ENCODE measurements at regions not wholly inside any gene's neighbourhood (a gene's known extent, or its start where the extent isn't known, plus 50 kb on each side); places are given as distances from the start of the nearest gene placed in this dataset.

DNA sequence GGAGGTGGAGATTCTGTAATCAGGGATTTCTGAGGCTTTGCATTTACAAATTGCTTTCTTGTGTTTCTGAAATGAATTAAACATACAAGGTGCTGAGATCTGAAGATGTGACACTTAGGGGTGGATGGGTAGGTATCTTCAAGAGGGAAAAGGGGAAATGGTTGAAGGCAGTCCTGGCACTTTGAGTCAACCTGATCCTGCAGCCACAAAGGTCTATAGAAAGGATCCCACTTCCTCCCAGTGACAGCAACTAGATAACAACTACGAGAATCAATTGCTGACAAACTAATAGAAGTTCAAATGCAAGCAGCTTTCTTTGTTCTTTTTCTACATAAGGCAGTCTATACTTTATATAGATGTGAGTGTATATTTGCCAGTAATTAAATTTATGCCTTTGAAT lies 553.3 kb downstream of the MDFIC start:
- no peak for DNase-seq (ENCODE audit: low read depth)

GRCh38 chr7:115474137-115474536 lies 552.2 kb downstream of the MDFIC start:
- no peak for DNase-seq (ENCODE audit: low read depth)

- DNase-seq (ENCODE audit: low read depth), result peak; percentile 29
These were observed 550.0 kb downstream of the MDFIC start for GRCh38 chr7:115471891-115472290.

DNA sequence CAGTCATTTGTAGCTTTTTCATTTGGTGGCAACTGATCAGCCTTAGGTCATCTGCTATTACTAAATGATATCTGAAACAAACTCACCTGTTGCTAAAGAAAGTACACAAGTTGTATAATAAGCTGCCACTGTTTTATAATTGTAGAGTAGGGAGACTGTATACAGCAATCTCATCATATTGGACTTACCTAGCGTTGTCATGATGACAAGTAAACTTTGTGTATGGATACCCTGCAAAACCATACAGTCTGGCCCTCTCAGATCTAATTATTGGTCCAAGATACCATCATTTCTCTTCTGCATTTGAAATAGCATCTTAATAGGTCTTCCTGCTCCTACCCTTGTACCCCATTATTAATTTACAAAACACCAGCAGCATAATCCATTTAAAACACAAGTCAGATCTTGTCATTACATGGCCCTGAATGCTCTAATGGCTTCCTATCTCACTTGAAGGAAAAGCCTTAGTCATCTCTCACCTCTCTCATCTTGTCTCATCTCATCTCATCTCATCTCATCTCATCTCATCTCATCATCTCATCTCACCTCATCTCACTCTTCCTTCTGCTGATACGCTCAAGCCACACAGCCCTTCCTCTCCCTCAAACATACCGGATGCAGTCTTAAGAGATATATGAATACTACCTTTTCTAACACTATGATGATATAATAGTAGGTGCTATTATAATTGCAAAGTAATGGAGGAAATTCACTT lies 540.6 kb downstream of the MDFIC start:
- no peak for DNase-seq (ENCODE audit: low read depth)

DNA sequence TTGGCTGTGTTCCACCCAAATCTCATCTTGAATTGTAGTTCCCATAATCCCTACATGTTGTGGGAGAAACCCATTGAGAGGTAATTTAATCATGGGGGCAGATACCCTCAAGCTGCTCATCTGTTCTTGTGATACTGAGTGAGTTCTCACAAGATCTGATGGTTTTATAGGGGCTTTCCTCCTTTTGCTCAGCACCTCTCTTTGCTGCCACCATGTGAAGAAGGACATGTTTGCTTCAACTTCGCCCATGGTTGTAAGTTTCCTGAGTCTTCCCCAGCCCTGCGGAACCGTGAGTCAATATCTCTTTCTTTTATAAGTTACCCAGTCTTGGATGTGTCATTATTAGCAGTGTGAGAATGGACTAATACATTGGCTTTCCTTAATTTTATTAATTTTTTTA lies 527.8 kb downstream of the MDFIC start:
- no peak for DNase-seq (ENCODE audit: low read depth)

DNA sequence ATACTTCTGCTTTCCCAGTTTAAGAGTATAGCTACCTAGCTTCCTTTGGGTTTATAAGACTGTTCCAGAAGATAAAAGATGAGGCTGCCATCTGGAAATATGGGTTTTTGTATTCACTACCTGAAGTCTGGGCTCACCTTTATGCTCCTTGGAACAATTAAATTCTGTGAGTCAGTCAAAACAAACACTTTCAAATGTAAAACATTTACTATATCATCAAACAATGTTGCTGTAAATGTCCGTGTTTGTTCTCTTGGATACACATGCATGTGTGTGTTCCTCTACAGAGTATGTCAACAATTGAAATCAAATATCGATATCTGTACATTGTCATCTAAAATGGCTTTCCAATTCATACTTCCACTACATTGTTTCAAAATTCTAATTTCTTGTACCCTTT lies 525.6 kb downstream of the MDFIC start:
- no peak for DNase-seq (ENCODE audit: low read depth)

DNA sequence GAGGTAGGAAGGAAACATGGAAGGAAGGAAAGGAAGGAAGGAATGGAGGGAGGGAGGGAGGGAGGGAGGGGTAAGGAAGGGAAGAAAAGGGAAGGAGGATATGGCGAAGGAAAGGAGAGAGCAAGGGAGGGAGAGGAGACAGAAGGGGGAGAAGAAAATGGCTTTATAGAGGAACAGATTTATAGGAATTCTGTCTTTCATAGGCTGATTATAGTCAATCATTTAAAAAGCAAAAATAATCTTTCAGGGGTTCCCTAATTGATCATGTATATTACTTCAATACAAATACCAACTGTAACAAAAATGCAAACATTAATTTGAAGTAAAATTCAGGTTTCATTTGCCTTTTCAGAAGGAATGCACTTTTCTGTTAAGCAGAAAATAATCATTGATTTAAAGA lies 519.1 kb downstream of the MDFIC start:
- no peak for DNase-seq (ENCODE audit: low read depth)

DNA sequence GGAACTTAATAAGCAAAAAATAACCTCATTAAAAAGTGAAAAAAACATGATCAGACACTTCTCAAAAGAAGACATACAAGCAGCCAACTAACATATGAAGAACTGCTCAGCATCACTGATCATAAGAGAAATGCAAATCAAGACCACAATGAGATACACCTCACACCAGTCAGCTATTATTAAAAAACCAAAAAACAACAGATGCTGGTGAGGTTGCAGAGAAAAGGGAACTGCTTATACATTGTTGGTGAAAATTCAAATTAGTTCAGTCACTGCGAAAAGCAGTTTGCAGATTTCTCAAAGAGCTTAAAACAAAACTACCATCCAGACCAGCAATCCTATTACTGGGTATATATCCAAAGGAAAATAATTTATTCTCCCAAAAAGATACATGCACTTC lies 513.3 kb downstream of the MDFIC start:
- no peak for DNase-seq (ENCODE audit: low read depth)

DNA sequence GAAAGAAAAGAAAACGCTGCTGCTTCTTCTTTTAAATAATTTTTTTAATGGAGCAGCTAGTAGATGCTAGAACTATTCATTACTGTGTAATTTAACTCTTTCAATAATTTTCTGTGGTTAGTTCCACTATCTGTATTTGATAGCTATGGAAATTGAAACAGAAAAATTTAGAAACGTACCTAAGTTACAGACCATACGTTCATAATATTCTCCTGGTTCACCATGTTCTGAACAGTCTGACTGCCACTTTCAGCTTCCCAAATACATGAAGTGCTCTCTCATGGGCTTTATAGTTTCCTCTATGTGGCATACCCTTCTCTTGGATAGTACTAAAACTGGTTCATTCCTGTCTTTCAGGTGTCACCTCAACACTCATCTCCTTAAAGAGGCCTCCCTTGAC lies 508.0 kb downstream of the MDFIC start:
- no peak for DNase-seq (ENCODE audit: low read depth)

GRCh38 chr7:115417662-115418061 lies 495.8 kb downstream of the MDFIC start:
- no peak for DNase-seq (ENCODE audit: low read depth)

DNA sequence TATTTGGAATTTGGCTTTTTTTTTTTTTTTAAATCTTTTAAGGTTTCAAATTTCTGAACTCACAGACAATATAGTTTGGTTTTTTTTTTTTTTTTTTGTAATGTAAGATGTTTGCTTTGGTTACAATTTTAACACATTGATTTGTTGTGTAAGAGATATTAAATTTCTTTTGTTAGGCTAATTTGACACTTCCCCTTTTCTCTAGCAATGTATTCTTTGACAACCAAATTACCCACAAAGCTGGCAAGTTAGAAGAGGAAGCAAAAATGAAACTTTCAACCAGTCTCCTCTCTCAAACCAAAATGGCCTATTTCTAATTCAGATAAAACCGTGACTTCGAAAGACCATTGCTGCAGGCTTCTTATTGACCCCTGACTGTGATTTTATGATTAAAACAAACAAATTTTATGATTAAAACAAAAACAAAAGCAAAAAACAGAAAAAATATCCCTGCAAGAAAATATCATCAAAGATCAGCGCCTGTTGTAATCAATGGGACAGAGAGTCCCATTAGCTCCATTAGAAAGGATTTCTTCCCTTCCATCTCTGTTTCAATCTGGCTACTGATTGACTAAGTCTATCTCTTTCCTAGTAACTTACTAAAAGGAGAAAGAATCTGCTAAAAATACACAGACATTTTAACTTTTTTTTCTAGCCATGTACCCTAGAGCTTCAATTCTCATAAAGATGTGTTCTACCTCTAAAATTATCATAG lies 489.2 kb downstream of the MDFIC start:
- DNase-seq (ENCODE audit: low read depth), result no peak

DNA sequence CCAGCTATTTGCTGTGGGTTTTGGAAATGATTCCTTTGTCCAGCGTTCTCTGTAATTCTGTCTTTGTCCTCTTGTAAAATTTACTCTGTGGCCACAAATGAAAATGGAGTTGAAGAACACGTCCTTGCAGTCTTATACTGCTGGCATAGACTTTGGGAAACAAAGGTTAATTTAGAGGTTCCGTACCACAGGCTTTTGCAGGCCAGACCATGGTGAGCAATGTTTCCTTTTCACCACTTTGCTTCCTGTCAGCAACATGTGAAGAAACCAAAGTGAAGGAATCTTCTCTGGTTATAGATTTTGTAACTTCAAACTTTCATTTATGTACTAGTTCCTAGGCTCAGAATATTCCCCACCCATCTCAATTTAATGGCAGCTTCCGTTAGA lies 488.5 kb downstream of the MDFIC start:
- DNase-seq (ENCODE audit: low read depth), result no peak

DNA sequence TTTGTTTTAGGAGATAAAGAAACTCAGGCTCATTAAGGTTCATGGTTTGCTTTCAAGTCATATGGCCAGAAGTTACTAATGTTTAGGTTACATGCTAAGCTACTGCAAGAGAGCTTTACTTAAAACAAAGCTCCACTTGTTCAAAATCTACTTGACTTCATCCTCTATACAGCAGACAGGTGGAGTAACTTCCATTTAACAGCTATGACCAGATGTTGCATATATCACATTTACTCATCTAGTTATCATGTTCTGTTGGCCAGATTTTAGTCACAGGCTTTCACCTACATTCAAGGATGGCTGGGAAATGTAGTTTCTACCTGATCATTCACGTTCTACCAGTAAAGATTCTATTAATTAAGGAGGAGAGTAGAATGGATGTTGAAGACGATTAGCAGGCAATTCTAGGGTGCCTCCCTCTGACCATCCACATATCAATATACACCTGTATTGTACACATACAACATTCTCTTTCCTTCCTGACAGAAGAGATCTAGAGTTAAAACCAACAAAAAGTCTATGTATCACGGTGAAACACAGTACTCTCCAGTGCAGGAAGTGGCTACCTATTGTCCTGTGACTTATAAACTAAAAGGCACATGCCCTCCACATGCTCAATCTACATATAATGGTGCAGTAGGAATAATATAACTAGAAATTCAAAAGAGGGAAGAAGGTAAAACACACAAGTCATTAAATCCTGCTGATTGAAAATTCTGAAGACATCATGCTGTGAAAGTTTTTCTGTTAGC lies 488.0 kb downstream of the MDFIC start:
- no peak for DNase-seq (ENCODE audit: low read depth)

- DNase-seq (ENCODE audit: low read depth), result no peak
These were observed 484.3 kb downstream of the MDFIC start for GRCh38 chr7:115406219-115406618.

DNA sequence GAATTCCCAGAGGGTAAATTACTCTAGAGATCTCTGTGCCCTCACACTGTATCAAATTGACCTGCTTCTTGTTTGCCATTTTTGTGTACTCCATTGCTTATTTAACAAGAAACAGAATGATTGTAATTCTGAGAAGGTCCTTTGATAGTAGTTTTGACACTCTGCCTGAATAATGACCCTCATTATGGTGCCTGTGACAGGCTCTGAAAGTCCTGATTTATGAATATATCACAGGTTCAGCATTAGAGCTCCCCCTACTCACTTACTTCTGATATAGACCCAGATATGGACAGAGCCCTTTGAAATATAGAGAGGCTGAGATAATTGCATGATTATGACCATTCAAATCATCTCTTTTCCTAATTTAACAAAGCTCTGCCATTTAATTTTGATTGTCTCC lies 465.2 kb downstream of the MDFIC start:
- DNase-seq (ENCODE audit: low read depth), result no peak

GRCh38 chr7:115379321-115379720 lies 457.4 kb downstream of the MDFIC start:
- DNase-seq (ENCODE audit: low read depth), result no peak

DNA sequence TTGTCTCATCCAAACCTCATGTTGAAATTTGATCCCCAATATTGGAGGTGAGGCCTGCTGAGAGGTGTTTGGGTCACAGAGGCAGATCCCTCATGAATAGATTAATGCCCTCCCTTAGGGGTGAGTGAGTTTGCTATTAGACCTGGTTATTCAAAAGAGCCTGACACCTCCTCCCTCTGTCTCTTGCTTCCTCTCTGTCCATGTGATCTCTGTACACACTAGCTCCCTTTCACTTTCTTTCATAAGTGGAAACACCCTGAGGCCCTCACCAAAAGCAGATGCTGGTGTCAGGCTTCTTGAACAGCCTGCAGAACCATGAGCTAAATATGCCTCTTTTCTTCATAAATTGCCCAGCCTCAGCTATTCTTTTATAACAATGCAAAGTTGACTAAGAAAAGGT lies 447.1 kb downstream of the MDFIC start:
- no peak for DNase-seq (ENCODE audit: low read depth)

DNA sequence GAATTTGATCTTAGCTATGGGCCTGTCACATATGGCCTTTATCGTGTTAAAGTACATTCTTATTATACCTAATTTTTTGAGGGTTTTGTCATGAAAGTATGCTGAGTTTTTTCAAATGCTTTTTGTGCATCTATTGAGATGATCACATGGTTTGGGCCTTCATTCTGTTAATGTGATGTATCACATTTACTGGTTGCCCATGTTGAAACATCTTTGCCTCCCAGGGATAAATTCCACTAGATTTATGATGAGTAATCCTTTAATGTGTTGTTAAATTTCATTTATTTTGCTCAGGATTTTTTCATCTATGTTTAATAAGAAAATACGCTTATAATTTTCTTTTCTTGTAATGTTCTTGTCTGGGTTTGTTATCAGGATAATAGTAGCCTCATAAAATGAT lies 442.0 kb downstream of the MDFIC start:
- no peak for DNase-seq (ENCODE audit: low read depth)

DNA sequence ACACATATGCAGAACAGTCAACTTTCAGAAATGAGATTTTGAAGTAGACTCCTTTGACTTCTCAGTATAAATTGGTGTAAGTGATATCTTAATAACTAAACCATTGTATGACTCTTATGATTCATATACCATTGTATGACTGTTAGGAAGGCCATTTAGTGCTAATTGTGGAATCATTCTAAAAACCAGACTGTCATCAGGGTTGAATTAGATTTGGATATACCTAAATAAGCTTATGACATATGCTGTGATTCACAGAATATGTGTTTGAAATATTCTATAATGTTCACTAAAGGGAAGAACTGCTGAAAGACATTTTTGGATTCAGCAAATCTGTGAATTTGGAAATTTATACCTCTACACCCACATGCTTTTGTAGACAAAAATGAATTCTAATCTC lies 438.1 kb downstream of the MDFIC start:
- no peak for DNase-seq (ENCODE audit: low read depth)

DNA sequence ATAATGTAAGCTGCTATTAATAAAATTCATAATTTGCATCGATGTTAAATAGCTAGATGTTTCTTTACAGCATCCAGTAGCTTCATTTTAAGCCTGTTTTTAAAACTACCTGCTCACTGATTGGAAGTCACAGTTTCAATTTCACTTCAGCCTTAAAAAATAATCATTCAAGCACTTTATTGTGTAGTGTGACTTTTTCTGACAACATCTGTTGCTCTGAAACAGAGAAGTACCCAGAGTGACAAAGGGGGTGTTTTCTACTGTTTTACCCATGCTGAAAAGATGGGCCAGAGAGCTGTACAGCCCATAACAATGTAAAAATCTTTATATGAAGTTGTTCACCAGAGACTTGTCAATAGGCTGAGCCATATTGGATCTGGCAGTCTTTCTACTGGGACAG lies 437.2 kb downstream of the MDFIC start:
- DNase-seq (ENCODE audit: low read depth), result no peak

DNA sequence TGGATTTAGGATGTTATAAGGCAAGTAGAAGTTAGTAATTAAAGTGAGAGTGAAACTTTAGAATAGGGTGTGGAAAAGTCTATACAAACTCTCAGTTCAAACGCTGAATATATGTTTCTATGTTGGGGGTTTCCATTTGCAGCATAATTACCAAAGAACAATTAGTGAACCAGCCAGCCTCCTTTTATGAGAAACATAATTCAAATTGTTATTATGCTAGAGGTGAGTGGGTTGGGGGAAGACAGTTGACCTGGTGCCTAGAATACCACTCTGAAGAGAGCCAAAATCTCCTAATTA lies 435.8 kb downstream of the MDFIC start:
- no peak for DNase-seq (ENCODE audit: low read depth)

- DNase-seq (ENCODE audit: low read depth), result no peak
These were observed 435.3 kb downstream of the MDFIC start for GRCh38 chr7:115356999-115357702.

All from HS-27A (cell line).